WI38 (cell line): ENCODE measurements at regions not wholly inside any gene's neighbourhood (a gene's known extent, or its start where the extent isn't known, plus 50 kb on each side); places are given as distances from the start of the nearest gene placed in this dataset.
"Not testable (repeated sequence)": the region's sequence is repeated elsewhere in the genome, so short reads cannot be mapped to it uniquely, and the experiment has no call there.

Experiments used
- H3K4me3 ChIP-seq: 2 replicates; pipeline ENCODE4 v1.5.1; 2011; ENCODE audit warnings: low read depth, mild to moderate bottlenecking, control low read depth, low read length
- CTCF ChIP-seq: IDR thresholded peaks from 2 replicates; pipeline ENCODE4 v1.5.1; 2012; ENCODE audit warnings: low read depth, mild to moderate bottlenecking, control low read depth, low read length

- no peak overlapping the region for H3K4me3 ChIP-seq
- no peak for TF ChIP-seq CTCF
These were observed 131.3 kb upstream of the DAP start for GRCh38 chr5:10892147-10892910.

GRCh38 chr5:10891193-10891592, 130.2 kb upstream of the DAP start:
- no peak overlapping the region for H3K4me3 ChIP-seq
- TF ChIP-seq CTCF: no peak

GRCh38 chr5:10886497-10886896, 125.5 kb upstream of the DAP start:
- TF ChIP-seq CTCF: no peak

GRCh38 chr5:10885026-10885425, 124.0 kb upstream of the DAP start:
- TF ChIP-seq CTCF: no peak
- no peak overlapping the region for H3K4me3 ChIP-seq

More at GRCh38 chr5:10886497-10886896, 125.5 kb upstream of the DAP start:
- H3K4me3 ChIP-seq: no peak overlapping the region

GRCh38 chr5:10883945-10884344, 122.9 kb upstream of the DAP start:
- not testable (repeated sequence) for H3K4me3 ChIP-seq

GRCh38 chr5:10880934-10881333, 119.9 kb upstream of the DAP start:
- H3K4me3 ChIP-seq: no peak overlapping the region
- TF ChIP-seq CTCF: no peak

GRCh38 chr5:10876996-10877395, 116.0 kb upstream of the DAP start:
- not testable (repeated sequence) for H3K4me3 ChIP-seq

- no peak for TF ChIP-seq CTCF
- no peak overlapping the region for H3K4me3 ChIP-seq
These were observed 115.1 kb upstream of the DAP start for GRCh38 chr5:10876006-10876744.
